Jurkat, Clone E6-1 (cell line): ENCODE measurements at regions not wholly inside any gene's neighbourhood (a gene's known extent, or its start where the extent isn't known, plus 50 kb on each side); places are given as distances from the start of the nearest gene placed in this dataset.

Experiments used
- DNase-seq: peaks from one replicate; pipeline ENCODE4 v3.0.0-alpha.2; 2011; ENCODE audit warnings: low read depth, low spot score
- H3K4me3 ChIP-seq: 2 replicates; pipeline ENCODE4 v1.5.1; 2011; ENCODE audit warnings: mild to moderate bottlenecking, low read length, control low read depth, moderate library complexity

- DNase-seq, result no peak
- no peak overlapping the region for H3K4me3 ChIP-seq
These were observed 335.6 kb downstream of the EIPR1 start for GRCh38 chr2:3041841-3042600.

GRCh38 chr2:3041246-3041645, 336.4 kb downstream of the EIPR1 start:
- H3K4me3 ChIP-seq, result no peak overlapping the region
- no peak for DNase-seq

- H3K4me3 ChIP-seq, result no peak overlapping the region
- no peak for DNase-seq
These were observed 337.0 kb downstream of the EIPR1 start for GRCh38 chr2:3040496-3041140.

- no peak overlapping the region for H3K4me3 ChIP-seq
- no peak for DNase-seq
These were observed 337.6 kb downstream of the EIPR1 start for GRCh38 chr2:3040066-3040428.

GRCh38 chr2:3039188-3040065, 338.2 kb downstream of the EIPR1 start:
- DNase-seq, result no peak

GRCh38 chr2:3038636-3039035, 339.0 kb downstream of the EIPR1 start:
- H3K4me3 ChIP-seq, result no peak overlapping the region
- no peak for DNase-seq

More at GRCh38 chr2:3039188-3040065, 338.2 kb downstream of the EIPR1 start:
- H3K4me3 ChIP-seq, result no peak overlapping the region

- no peak for DNase-seq
- no peak overlapping the region for H3K4me3 ChIP-seq
These were observed 340.1 kb downstream of the EIPR1 start for GRCh38 chr2:3037196-3038194.

GRCh38 chr2:3036432-3037125, 341.0 kb downstream of the EIPR1 start:
- no peak for DNase-seq
- H3K4me3 ChIP-seq, result no peak overlapping the region

GRCh38 chr2:3035385-3036050, 342.1 kb downstream of the EIPR1 start:
- no peak overlapping the region for H3K4me3 ChIP-seq
- no peak for DNase-seq

GRCh38 chr2:3034856-3035255, 342.8 kb downstream of the EIPR1 start:
- H3K4me3 ChIP-seq, result no peak overlapping the region

GRCh38 chr2:3034396-3034795, 343.2 kb downstream of the EIPR1 start:
- H3K4me3 ChIP-seq, result no peak overlapping the region
- no peak for DNase-seq

More at GRCh38 chr2:3034856-3035255, 342.8 kb downstream of the EIPR1 start:
- DNase-seq, result no peak

- no peak for DNase-seq
- no peak overlapping the region for H3K4me3 ChIP-seq
These were observed 344.3 kb downstream of the EIPR1 start for GRCh38 chr2:3033315-3033714.

GRCh38 chr2:3030791-3031190, 346.8 kb downstream of the EIPR1 start:
- peak; percentile 18 for DNase-seq

GRCh38 chr2:3025984-3026383, 351.6 kb downstream of the EIPR1 start:
- no peak overlapping the region for H3K4me3 ChIP-seq
- DNase-seq, result no peak

More at GRCh38 chr2:3030791-3031190, 346.8 kb downstream of the EIPR1 start:
- H3K4me3 ChIP-seq, result peak overlapping the region; percentile 15; the same call in 1 of the 2 replicates

- DNase-seq, result no peak
- no peak overlapping the region for H3K4me3 ChIP-seq
These were observed 352.4 kb downstream of the EIPR1 start for GRCh38 chr2:3025261-3025660.

GRCh38 chr2:3024401-3024935, 353.1 kb downstream of the EIPR1 start:
- no peak overlapping the region for H3K4me3 ChIP-seq

GRCh38 chr2:3023531-3023930, 354.1 kb downstream of the EIPR1 start:
- no peak for DNase-seq
- no peak overlapping the region for H3K4me3 ChIP-seq

More at GRCh38 chr2:3024401-3024935, 353.1 kb downstream of the EIPR1 start:
- no peak for DNase-seq
